Panc1 (cell line): ENCODE measurements at regions not wholly inside any gene's neighbourhood (a gene's known extent, or its start where the extent isn't known, plus 50 kb on each side); places are given as distances from the start of the nearest gene placed in this dataset.

Source experiments
- ATAC-seq: fragments of 200-7000 bp; cut with Tn5 transposase; 2 replicates; pipeline ENCODE4 v1.9.1; 2020; ENCODE audit warnings: mild to moderate bottlenecking, moderate library complexity
- BruUV-seq: library from RNA; stranded (reverse); fragments of 400-500 nt; replicated peaks from 2 replicates; lab custom pipeline; 2021; lab: Mats Ljungman, UMichigan
- CTCF ChIA-PET: fragments of 300-600 bp; sonication (Branson Sonifier 250); formaldehyde crosslinking; loops from one replicate; lab custom pipeline; 2022; ENCODE audit warnings: antibody characterized with exemption; lab: Charles Lee
- POLR2A ChIA-PET: fragments of 300-600 bp; sonication (Branson Sonifier 250); formaldehyde crosslinking; loops from one replicate; lab custom pipeline; 2022; ENCODE audit warnings: antibody characterized with exemption; lab: Charles Lee
- DNase-seq: peaks from one replicate; pipeline ENCODE4 v3.0.0-alpha.2; 2010; ENCODE audit warnings: low read depth, low spot score
- H3K27ac ChIP-seq: 2 replicates; pipeline ENCODE4 v1.5.1; 2011; ENCODE audit warnings: mild to moderate bottlenecking, low read length, inconsistent platforms
- H3K27me3 ChIP-seq: fragments of 200-500 bp; sonication (Bioruptor generic); 2 replicates; pipeline ENCODE4 v1.6.0; 2014; ENCODE audit warnings: low read length, inconsistent platforms; ENCODE audit not compliant: control insufficient read depth, insufficient read depth
- H3K36me3 ChIP-seq: fragments of 200-500 bp; sonication (Bioruptor generic); 2 replicates; pipeline ENCODE4 v1.5.1; 2014; ENCODE audit warnings: inconsistent platforms, mild to moderate bottlenecking, low read length, moderate library complexity; ENCODE audit not compliant: control insufficient read depth, insufficient read depth
- H3K4me1 ChIP-seq: 2 replicates; pipeline ENCODE4 v1.5.1; 2011; ENCODE audit warnings: inconsistent platforms, mild to moderate bottlenecking, low read length, moderate library complexity; ENCODE audit not compliant: control insufficient read depth, insufficient read depth
- H3K4me3 ChIP-seq, 2 experiments: 2 replicates each; pipeline ENCODE4 v1.5.1; 2011 to 2012; ENCODE audit warnings: low read depth in 2 of 2, low read length in 2 of 2, mild to moderate bottlenecking in 2 of 2, inconsistent platforms in 1 of 2, moderate library complexity in 1 of 2
- H3K9me3 ChIP-seq: fragments of 200-500 bp; sonication (Bioruptor generic); 2 replicates; pipeline ENCODE4 v1.5.1; 2014; ENCODE audit warnings: low read depth, mild to moderate bottlenecking, inconsistent platforms, low read length, moderate library complexity; ENCODE audit not compliant: control insufficient read depth, insufficient read depth
- POLR2AphosphoS5 ChIP-seq: IDR thresholded peaks from 2 replicates; pipeline ENCODE4 v1.6.1; 2012; ENCODE audit warnings: mild to moderate bottlenecking, low read depth, low read length, moderate library complexity
- REST ChIP-seq, 2 experiments: IDR thresholded peaks; 2 replicates each; pipeline ENCODE4 v1.6.1; 2011 to 2012; ENCODE audit warnings: low read depth in 2 of 2, control low read depth in 1 of 2, low read length in 1 of 2, mild to moderate bottlenecking in 1 of 2, moderate library complexity in 1 of 2; ENCODE audit not compliant: insufficient read depth in 1 of 2
- SIN3A ChIP-seq: IDR thresholded peaks from 2 replicates; pipeline ENCODE4 v1.6.1; 2012; ENCODE audit warnings: low read depth, mild to moderate bottlenecking, low read length, moderate library complexity, borderline replicate concordance; ENCODE audit not compliant: insufficient read depth
- TCF7L2 ChIP-seq: IDR thresholded peaks from 2 replicates; pipeline ENCODE4 v1.6.1; 2011; ENCODE audit warnings: mild to moderate bottlenecking, low read depth, low read length, inconsistent platforms
- in situ Hi-C: cut with HindIII; loops from 2 replicates; pipeline ENCODE4 v1.10.0; 2016; ENCODE audit warnings: low sequenced_read_pairs, low pct_unique_long_range_greater_than_20kb
- intact Hi-C: fragments of 100-400 bp; cut with micrococcal nuclease; formaldehyde crosslinking; loops from one replicate; pipeline ENCODE4 v1.10.0; 2022; ENCODE audit not compliant: unreplicated experiment
- TF ChIP-seq, protein P1 (sequence below): fragments of 450-650 bp; IDR thresholded peaks from 2 replicates; pipeline ENCODE4 v1.5.1; 2017; ENCODE audit warnings: mild to moderate bottlenecking

GRCh38 chr4:43471950-43472349, 579.4 kb downstream of the GRXCR1 start:
- TF ChIP-seq, protein P1, sequence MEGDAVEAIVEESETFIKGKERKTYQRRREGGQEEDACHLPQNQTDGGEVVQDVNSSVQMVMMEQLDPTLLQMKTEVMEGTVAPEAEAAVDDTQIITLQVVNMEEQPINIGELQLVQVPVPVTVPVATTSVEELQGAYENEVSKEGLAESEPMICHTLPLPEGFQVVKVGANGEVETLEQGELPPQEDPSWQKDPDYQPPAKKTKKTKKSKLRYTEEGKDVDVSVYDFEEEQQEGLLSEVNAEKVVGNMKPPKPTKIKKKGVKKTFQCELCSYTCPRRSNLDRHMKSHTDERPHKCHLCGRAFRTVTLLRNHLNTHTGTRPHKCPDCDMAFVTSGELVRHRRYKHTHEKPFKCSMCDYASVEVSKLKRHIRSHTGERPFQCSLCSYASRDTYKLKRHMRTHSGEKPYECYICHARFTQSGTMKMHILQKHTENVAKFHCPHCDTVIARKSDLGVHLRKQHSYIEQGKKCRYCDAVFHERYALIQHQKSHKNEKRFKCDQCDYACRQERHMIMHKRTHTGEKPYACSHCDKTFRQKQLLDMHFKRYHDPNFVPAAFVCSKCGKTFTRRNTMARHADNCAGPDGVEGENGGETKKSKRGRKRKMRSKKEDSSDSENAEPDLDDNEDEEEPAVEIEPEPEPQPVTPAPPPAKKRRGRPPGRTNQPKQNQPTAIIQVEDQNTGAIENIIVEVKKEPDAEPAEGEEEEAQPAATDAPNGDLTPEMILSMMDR = no peak
- TF ChIP-seq SIN3A (no peak), POLR2AphosphoS5 (no peak), REST (IDR thresholded peaks at IDR 0.05; ENCODE audit: insufficient read depth in 1 of 2, low read depth in 2 of 2, low read length in 1 of 2) (no peak), TCF7L2 (no peak)
- ATAC-seq (no peak), DNase-seq (no peak)
- Histone ChIP-seq H3K4me1 (no peaks in the 10 kb centered on the region), H3K4me3 (no peak overlapping the region), H3K36me3 (no peaks in the 10 kb centered on the region), H3K27me3 (no peaks in the 10 kb centered on the region), H3K9me3 (no peaks in the 10 kb centered on the region), H3K27ac (no peak overlapping the region)
- no TSS peak for BruUV-seq
- in situ Hi-C loops (no loop called here), intact Hi-C loops (no loop called here)
- ChIA-PET CTCF (no interaction called here), POLR2A (no interaction called here)

DNA sequence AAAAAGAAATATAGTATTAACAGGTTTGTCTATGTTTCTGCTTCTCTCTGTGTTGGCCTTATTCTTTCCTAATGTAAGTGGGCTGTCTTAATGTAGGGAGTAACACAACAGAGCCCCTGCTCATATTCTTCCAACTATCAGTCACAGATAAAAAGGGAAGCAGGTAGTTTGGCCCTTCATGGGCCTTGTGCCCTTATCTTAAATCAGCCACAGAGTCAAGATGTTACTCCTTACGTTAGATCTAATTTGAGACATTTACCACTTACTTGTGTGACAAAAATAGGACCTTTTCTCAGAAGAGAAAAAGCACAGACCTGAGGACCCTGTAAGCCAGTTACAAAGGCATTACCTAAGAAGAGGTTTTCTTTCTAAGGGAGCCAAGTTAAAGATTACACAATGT, 589.0 kb downstream of the GRXCR1 start:
- H3K27ac ChIP-seq = no peak overlapping the region
- intact Hi-C loops (no loop called here), in situ Hi-C loops (no loop called here)
- H3K9me3 ChIP-seq = no peaks in the 10 kb centered on the region
- DNase-seq = no peak
- no peaks in the 10 kb centered on the region for H3K4me1 ChIP-seq
- BruUV-seq = no TSS peak
- POLR2A ChIA-PET = no interaction called here
- TF ChIP-seq TCF7L2 = no peak
- no peak for TF ChIP-seq SIN3A
- no peak for TF ChIP-seq REST (IDR thresholded peaks at IDR 0.05; ENCODE audit: insufficient read depth in 1 of 2, low read depth in 2 of 2, low read length in 1 of 2)
- TF ChIP-seq, protein P1 = no peak
- no peak for TF ChIP-seq POLR2AphosphoS5
- H3K27me3 ChIP-seq = no peaks in the 10 kb centered on the region
- ATAC-seq = no peak
- CTCF ChIA-PET = no interaction called here
- H3K4me3 ChIP-seq = no peak overlapping the region
- no peaks in the 10 kb centered on the region for H3K36me3 ChIP-seq
